ENCODE measurements at regions not wholly inside any gene's neighbourhood (a gene's known extent, or its start where the extent isn't known, plus 50 kb on each side); places are given as distances from the start of the nearest gene placed in this dataset.

DNA sequence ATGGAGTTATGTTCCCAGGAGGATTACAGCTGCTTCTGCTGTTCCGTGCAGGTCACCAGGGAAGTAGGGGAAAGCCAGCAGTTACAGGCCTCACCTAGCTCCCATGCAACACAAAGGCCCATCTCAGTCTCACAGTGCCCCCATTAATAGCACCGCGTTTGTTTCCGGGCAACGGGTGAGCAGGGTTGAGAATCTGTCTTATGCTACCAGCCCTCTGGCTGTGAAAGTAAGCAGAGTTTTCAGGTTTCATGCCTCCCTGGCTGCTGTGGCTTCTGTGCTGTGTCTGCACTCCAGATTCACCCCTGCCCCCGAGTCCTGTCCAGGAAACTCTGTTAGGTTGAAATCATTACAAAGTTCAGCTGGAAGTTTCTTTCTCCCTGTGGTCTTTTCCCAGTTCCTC, 254.4 kb upstream of the GPR149 start:
- Histone ChIP-seq H3K4me3 (no peak overlapping the region), H4K20me1 (ENCODE audit: low read depth) (no peaks in the 10 kb centered on the region), H3K27me3 (no peaks in the 10 kb centered on the region), H3K9ac (no peak overlapping the region), H3K9me3 (ENCODE audit: low read depth) (no peaks in the 10 kb centered on the region), H3F3A (ENCODE audit: low read depth) (no peaks in the 10 kb centered on the region), H3K27ac (no peak overlapping the region), H3K79me2 (ENCODE audit: low read depth) (no peaks in the 10 kb centered on the region), H3K4me2 (no peak overlapping the region), H3K36me3 (no peaks in the 10 kb centered on the region), H2AFZ (replicated peaks) (peak overlapping the region; percentile 57), H3K4me1 (no peaks in the 10 kb centered on the region)
- Mint-ChIP-seq H3K4me1 (peaks cover 18% of the 10 kb centered on the region), H3K27me3 (ENCODE audit: insufficient read depth, low read depth) (peaks cover 4% of the 10 kb centered on the region), H3K27ac (peak overlapping the region; percentile 94), H3K4me3 (peak overlapping the region; percentile 16), H3K36me3 (no peaks in the 10 kb centered on the region), H3K9me3 (peaks cover 11% of the 10 kb centered on the region)
- TF ChIP-seq, protein P1, sequence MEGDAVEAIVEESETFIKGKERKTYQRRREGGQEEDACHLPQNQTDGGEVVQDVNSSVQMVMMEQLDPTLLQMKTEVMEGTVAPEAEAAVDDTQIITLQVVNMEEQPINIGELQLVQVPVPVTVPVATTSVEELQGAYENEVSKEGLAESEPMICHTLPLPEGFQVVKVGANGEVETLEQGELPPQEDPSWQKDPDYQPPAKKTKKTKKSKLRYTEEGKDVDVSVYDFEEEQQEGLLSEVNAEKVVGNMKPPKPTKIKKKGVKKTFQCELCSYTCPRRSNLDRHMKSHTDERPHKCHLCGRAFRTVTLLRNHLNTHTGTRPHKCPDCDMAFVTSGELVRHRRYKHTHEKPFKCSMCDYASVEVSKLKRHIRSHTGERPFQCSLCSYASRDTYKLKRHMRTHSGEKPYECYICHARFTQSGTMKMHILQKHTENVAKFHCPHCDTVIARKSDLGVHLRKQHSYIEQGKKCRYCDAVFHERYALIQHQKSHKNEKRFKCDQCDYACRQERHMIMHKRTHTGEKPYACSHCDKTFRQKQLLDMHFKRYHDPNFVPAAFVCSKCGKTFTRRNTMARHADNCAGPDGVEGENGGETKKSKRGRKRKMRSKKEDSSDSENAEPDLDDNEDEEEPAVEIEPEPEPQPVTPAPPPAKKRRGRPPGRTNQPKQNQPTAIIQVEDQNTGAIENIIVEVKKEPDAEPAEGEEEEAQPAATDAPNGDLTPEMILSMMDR (IDR thresholded peaks at IDR 0.05): no peak
- TF ChIP-seq EZH2 (IDR thresholded peaks at IDR 0.05) (no peak), EZH2phosphoT487 (IDR thresholded peaks at IDR 0.05) (no peak)
- DNase-seq (ENCODE audit: low spot score): peak; percentile 2

DNA sequence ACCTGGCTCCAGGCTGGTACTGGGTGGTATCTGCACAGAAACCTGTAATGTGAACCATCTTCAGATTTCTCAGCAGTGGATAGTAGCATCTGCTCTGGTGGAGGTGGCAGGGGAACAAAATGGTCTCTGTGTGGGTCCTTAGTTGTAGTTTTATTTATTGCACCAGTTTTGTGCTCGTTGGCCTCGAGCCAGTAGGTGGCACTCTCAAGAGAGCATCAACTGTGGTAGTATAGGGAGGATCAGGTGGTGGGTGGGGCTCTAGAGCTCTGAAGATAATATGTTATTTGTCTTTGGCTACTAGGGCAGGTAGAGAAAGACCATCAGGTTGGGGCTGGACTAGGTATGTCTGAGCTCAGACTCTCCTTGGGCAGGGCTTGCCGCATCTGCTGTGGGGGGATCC, 254.0 kb upstream of the GPR149 start:
- H3K9me3 Mint-ChIP-seq: peaks cover 11% of the 10 kb centered on the region
- H3F3A ChIP-seq (ENCODE audit: low read depth): no peaks in the 10 kb centered on the region
- no peak overlapping the region for H2AFZ ChIP-seq (replicated peaks)
- H3K9me3 ChIP-seq (ENCODE audit: low read depth): no peaks in the 10 kb centered on the region
- H4K20me1 ChIP-seq (ENCODE audit: low read depth): no peaks in the 10 kb centered on the region
- DNase-seq (ENCODE audit: low spot score): peak; percentile 23
- no peaks in the 10 kb centered on the region for H3K4me1 ChIP-seq
- no peak overlapping the region for H3K4me2 ChIP-seq
- no peaks in the 10 kb centered on the region for H3K79me2 ChIP-seq (ENCODE audit: low read depth)
- peak overlapping the region; percentile 94 for H3K27ac Mint-ChIP-seq
- H3K36me3 Mint-ChIP-seq: no peaks in the 10 kb centered on the region
- peaks cover 18% of the 10 kb centered on the region for H3K4me1 Mint-ChIP-seq
- TF ChIP-seq EZH2 (IDR thresholded peaks at IDR 0.05): no peak
- TF ChIP-seq, protein P1 (IDR thresholded peaks at IDR 0.05): peak; percentile 38
- H3K4me3 Mint-ChIP-seq: peak overlapping the region; percentile 12
- no peak overlapping the region for H3K9ac ChIP-seq
- H3K4me3 ChIP-seq: no peak overlapping the region
- peaks cover 4% of the 10 kb centered on the region for H3K27me3 Mint-ChIP-seq (ENCODE audit: insufficient read depth, low read depth)
- H3K27ac ChIP-seq: no peak overlapping the region
- H3K36me3 ChIP-seq: no peaks in the 10 kb centered on the region
- H3K27me3 ChIP-seq: no peaks in the 10 kb centered on the region

DNA sequence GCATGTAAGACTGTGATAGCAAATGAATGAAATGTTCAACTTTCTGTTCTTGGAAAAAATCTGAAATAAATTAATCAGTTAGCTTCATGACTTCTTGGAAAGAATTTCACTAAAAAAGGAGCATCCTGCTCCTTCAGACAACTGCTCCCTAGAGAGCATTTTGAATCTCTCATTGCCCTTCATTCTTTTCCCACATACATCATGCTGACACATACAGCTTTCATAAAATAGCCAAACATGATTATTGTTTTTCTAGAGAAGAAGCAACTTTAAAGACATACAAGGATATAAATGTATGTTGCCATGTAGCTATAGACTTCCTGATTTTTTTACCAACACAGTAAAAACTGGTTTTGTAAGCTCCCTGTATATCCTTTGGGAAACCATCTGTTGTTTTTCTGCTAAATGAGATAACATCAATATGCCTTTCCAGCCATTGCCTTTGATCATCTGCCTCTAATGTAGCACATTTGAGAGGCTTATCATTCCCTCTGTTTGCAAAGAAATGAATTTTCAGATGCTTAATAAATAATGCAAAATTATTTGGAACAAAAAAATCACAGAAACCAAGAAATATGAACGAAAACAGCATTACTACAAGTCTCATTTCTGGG, 248.2 kb upstream of the GPR149 start:
- no peaks in the 10 kb centered on the region for H3K27me3 Mint-ChIP-seq (ENCODE audit: insufficient read depth, low read depth)
- Histone ChIP-seq H3F3A (ENCODE audit: low read depth) (no peaks in the 10 kb centered on the region), H3K27ac (no peak overlapping the region), H3K4me1 (no peaks in the 10 kb centered on the region), H3K36me3 (no peaks in the 10 kb centered on the region), H2AFZ (replicated peaks) (no peak overlapping the region), H3K9me3 (ENCODE audit: low read depth) (no peaks in the 10 kb centered on the region), H3K4me3 (no peak overlapping the region), H3K4me2 (no peak overlapping the region), H3K27me3 (no peaks in the 10 kb centered on the region), H3K9ac (no peak overlapping the region), H4K20me1 (ENCODE audit: low read depth) (no peaks in the 10 kb centered on the region), H3K79me2 (ENCODE audit: low read depth) (no peaks in the 10 kb centered on the region)
- TF ChIP-seq EZH2phosphoT487 (IDR thresholded peaks at IDR 0.05) (no peak), EZH2 (IDR thresholded peaks at IDR 0.05) (no peak)
- DNase-seq (ENCODE audit: low spot score): no peak
- H3K27ac Mint-ChIP-seq: no peak overlapping the region
- H3K9me3 Mint-ChIP-seq: peaks cover 2% of the 10 kb centered on the region
- H3K36me3 Mint-ChIP-seq: no peaks in the 10 kb centered on the region
- no peaks in the 10 kb centered on the region for H3K4me1 Mint-ChIP-seq
- H3K4me3 Mint-ChIP-seq: no peak overlapping the region

DNA sequence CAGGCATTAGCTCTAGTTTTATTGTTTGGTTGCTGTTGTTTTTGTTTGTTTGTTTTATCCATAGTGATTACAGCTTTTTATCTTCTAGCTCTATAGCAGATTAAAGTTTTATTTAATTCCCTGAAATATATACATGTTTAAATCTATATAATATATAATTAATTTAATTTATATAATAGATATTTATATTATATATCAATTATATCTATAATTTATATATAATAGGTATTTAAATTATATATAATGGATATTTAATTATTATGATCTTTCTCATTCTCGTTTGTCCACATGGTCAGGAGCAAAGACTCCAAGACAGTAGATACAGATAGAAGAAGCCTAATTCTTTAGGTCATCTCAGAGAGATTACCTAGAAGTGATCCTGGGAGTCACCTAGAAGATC, 238.8 kb upstream of the GPR149 start:
- H3K36me3 Mint-ChIP-seq: no peaks in the 10 kb centered on the region
- Histone ChIP-seq H3K4me2 (no peak overlapping the region), H3K9ac (no peak overlapping the region)

More for the DNA sequence above, 238.8 kb upstream of the GPR149 start:
- no peak for DNase-seq (ENCODE audit: low spot score)
- Mint-ChIP-seq H3K27me3 (ENCODE audit: insufficient read depth, low read depth) (no peaks in the 10 kb centered on the region), H3K9me3 (no peaks in the 10 kb centered on the region), H3K4me3 (no peak overlapping the region), H3K4me1 (no peaks in the 10 kb centered on the region), H3K27ac (no peak overlapping the region)
- H4K20me1 ChIP-seq (ENCODE audit: low read depth): no peaks in the 10 kb centered on the region
- H3K27me3 ChIP-seq: no peaks in the 10 kb centered on the region
- H3K9me3 ChIP-seq (ENCODE audit: low read depth): no peaks in the 10 kb centered on the region
- no peak overlapping the region for H3K27ac ChIP-seq
- H2AFZ ChIP-seq (replicated peaks): peak overlapping the region; percentile 29
- peaks cover 5% of the 10 kb centered on the region for H3K4me1 ChIP-seq
- no peaks in the 10 kb centered on the region for H3K79me2 ChIP-seq (ENCODE audit: low read depth)
- TF ChIP-seq EZH2 (IDR thresholded peaks at IDR 0.05) (no peak), EZH2phosphoT487 (IDR thresholded peaks at IDR 0.05) (no peak)
- TF ChIP-seq, protein P1 (IDR thresholded peaks at IDR 0.05): no peak
- no peak overlapping the region for H3K4me3 ChIP-seq
- no peaks in the 10 kb centered on the region for H3K36me3 ChIP-seq
- H3F3A ChIP-seq (ENCODE audit: low read depth): no peaks in the 10 kb centered on the region

Measured in neural progenitor cell (in vitro differentiated cells).